Upper lobe of left lung (tissue), 6 donors: ENCODE measurements at regions not wholly inside any gene's neighbourhood (a gene's known extent, or its start where the extent isn't known, plus 50 kb on each side); places are given as distances from the start of the nearest gene placed in this dataset.
A peak's percentile ranks its signal among the peaks of the same experiment; 100 is the strongest.

Experiments used
- ATAC-seq, 2 donors: fragments of 200-7000 bp; cut with Tn5 transposase; one replicate each; pipeline ENCODE4 v1.9.1; 2022; ENCODE audit warnings: mild to moderate bottlenecking in 2 of 2, moderate library complexity in 2 of 2; ENCODE audit not compliant: low FRiP score in 2 of 2
- DNase-seq, 2 donors: peaks; one replicate each; pipeline ENCODE4 v3.0.0-alpha.2; 2019 to 2020
- H3K27ac ChIP-seq, 4 donors: fragments of 200-600 bp; sonication (generic); one replicate each; pipeline ENCODE4 v1.5.1; 2016 to 2019
- H3K27me3 ChIP-seq, 4 donors: fragments of 200-600 bp; sonication (generic); one replicate each; pipeline ENCODE4 v1.5.1; 2017 to 2019
- H3K36me3 ChIP-seq, 4 donors: fragments of 200-600 bp; sonication (generic); one replicate each; pipeline ENCODE4 v1.5.1; 2016 to 2019
- H3K4me1 ChIP-seq, 4 donors: fragments of 200-600 bp; sonication (generic); one replicate each; pipeline ENCODE4 v1.5.1; 2018 to 2019
- H3K4me3 ChIP-seq, 4 donors: fragments of 200-600 bp; sonication (generic); one replicate each; pipeline ENCODE4 v1.5.1; 2017 to 2019; ENCODE audit warnings: mild to moderate bottlenecking in 2 of 4, moderate library complexity in 1 of 4
- H3K9me3 ChIP-seq, 4 donors: fragments of 200-600 bp; sonication (generic); one replicate each; pipeline ENCODE4 v1.5.1; 2018 to 2019
- CTCF ChIP-seq, 6 experiments: fragments of 450-650 bp in 4 of 6; fragments of 200-600 bp in 2 of 6; sonication (generic) in 2 of 6; IDR thresholded peaks; one replicate each; pipeline ENCODE4 v1.5.1; 2016 to 2019; ENCODE audit warnings: antibody characterized with exemption in 6 of 6
- EP300 ChIP-seq, 4 donors: sonication (generic); formaldehyde crosslinking; IDR thresholded peaks; one replicate each; pipeline ENCODE4 v1.5.1; 2017; ENCODE audit warnings: antibody characterized with exemption in 4 of 4, control low read depth in 2 of 4
- POLR2A ChIP-seq, 4 donors: fragments of 450-650 bp; IDR thresholded peaks; one replicate each; pipeline ENCODE4 v1.5.1; 2016 to 2017; ENCODE audit warnings: antibody characterized with exemption in 4 of 4, mild to moderate bottlenecking in 2 of 4
- POLR2AphosphoS5 ChIP-seq, 2 donors: sonication (generic); formaldehyde crosslinking; IDR thresholded peaks; one replicate each; pipeline ENCODE4 v1.5.1; 2017; ENCODE audit warnings: antibody characterized with exemption in 2 of 2
- WGBS, 2 donors: methylation state at CpG; one replicate each; pipeline ENCODE4 v1.1.5; 2017 to 2018; 5-methylcytosine and 5-hydroxymethylcytosine counted together
- donor health status: DM: no; HTN: no; CAD: no; lungs with moderate emphysema.
- donor health status: DM: no; HTN: yes; CAD: no; lungs with severe emphysema.

- 92 to 95% methylated on average over 1 of the region's 1 CpG for WGBS, 2 donors
- Histone ChIP-seq H3K4me3 (no peak overlapping the region), H3K27me3 (no peaks in the 10 kb centered on the region), H3K9me3 (no peaks in the 10 kb centered on the region), H3K36me3 (no peaks in the 10 kb centered on the region), H3K4me1 (peaks cover 4 to 15% (median 13%) of the 10 kb centered on the region in 4 donors), H3K27ac (no peak overlapping the region)
- DNase-seq (no peak), ATAC-seq (no peak)
- TF ChIP-seq CTCF (IDR thresholded peaks at IDR 0.05) (no peak), POLR2A (IDR thresholded peaks at IDR 0.05) (no peak), EP300 (IDR thresholded peaks at IDR 0.05) (no peak), POLR2AphosphoS5 (IDR thresholded peaks at IDR 0.05) (no peak)
Observed at GRCh38 chr5:67997148-67997547, 218.4 kb upstream of the PIK3R1 start.

DNA sequence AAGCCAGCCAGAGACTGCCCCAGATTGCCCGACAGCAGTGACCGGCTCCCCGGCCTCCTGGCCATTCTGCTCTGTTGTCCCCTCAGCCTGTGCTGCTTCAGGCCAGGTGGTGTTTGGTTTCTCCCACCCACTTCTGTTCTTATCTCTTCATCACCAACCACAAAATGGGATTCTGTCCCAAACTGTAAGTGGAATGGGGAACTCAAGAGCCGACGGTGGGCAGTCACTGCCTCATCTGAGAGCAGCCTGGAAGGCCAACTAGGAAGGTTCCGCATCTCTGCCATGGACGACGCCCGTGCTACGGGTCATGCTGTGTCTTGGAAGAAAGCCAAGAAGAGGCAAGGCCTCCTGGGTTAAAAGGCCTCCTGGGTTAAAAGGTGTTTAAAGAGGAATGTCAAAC is 219.0 kb upstream of the PIK3R1 start:
- H3K4me1 ChIP-seq: peaks cover 4 to 15% (median 13%) of the 10 kb centered on the region in 4 donors
- 80 to 85% methylated on average over 10 of the region's 10 CpGs for WGBS, 2 donors
- H3K27me3 ChIP-seq: no peaks in the 10 kb centered on the region
- H3K27ac ChIP-seq: no peak overlapping the region
- H3K9me3 ChIP-seq: no peaks in the 10 kb centered on the region
- DNase-seq (peak in 1 of 2 donors; percentile 26), ATAC-seq (no peak)
- no peak for TF ChIP-seq POLR2A (IDR thresholded peaks at IDR 0.05)
- H3K36me3 ChIP-seq: no peaks in the 10 kb centered on the region
- no peak overlapping the region for H3K4me3 ChIP-seq

DNA sequence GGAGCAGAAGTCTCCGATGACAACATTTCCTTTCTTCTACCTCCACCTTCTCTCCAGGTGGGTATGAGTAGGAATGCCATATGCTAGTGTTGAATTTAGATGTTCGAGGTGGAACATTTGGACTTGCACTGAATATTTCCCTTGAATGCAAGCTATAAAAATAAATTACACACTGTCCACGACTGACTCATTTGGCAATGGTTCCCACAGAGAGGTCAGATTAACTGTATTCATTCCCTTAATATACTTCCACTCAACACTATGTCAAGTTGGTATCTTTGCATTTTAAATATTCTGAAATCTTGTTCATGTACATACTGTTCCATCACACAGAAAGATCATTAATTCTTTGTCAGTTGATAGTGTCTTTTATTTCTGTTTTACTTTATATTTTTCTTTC is 222.6 kb upstream of the PIK3R1 start:
- ATAC-seq: no peak
- no peak for DNase-seq
- Histone ChIP-seq H3K27me3 (no peaks in the 10 kb centered on the region), H3K4me3 (no peak overlapping the region), H3K27ac (no peak overlapping the region), H3K9me3 (no peaks in the 10 kb centered on the region), H3K4me1 (peaks cover 0 to 3% (median under 1%) of the 10 kb centered on the region in 4 donors), H3K36me3 (no peaks in the 10 kb centered on the region)
- 58 to 59% methylated on average over 3 of the region's 3 CpGs for WGBS, 2 donors
- TF ChIP-seq EP300 (IDR thresholded peaks at IDR 0.05) (no peak), POLR2A (IDR thresholded peaks at IDR 0.05) (no peak), POLR2AphosphoS5 (IDR thresholded peaks at IDR 0.05) (no peak), CTCF (IDR thresholded peaks at IDR 0.05) (no peak)

- peaks cover 0 to 4% (median 0%) of the 10 kb centered on the region in 4 donors for H3K4me1 ChIP-seq
- no peak overlapping the region for H3K27ac ChIP-seq
- no peaks in the 10 kb centered on the region for H3K9me3 ChIP-seq
- H3K27me3 ChIP-seq: no peaks in the 10 kb centered on the region
- 68 to 81% methylated on average over 2 of the region's 2 CpGs for WGBS, 2 donors
- H3K36me3 ChIP-seq: no peaks in the 10 kb centered on the region
- DNase-seq (no peak), ATAC-seq (no peak)
- TF ChIP-seq POLR2AphosphoS5 (IDR thresholded peaks at IDR 0.05) (no peak), CTCF (IDR thresholded peaks at IDR 0.05) (no peak), POLR2A (IDR thresholded peaks at IDR 0.05) (no peak), EP300 (IDR thresholded peaks at IDR 0.05) (no peak)
- H3K4me3 ChIP-seq: no peak overlapping the region
Observed at GRCh38 chr5:67989456-67989855, 226.1 kb upstream of the PIK3R1 start.

DNA sequence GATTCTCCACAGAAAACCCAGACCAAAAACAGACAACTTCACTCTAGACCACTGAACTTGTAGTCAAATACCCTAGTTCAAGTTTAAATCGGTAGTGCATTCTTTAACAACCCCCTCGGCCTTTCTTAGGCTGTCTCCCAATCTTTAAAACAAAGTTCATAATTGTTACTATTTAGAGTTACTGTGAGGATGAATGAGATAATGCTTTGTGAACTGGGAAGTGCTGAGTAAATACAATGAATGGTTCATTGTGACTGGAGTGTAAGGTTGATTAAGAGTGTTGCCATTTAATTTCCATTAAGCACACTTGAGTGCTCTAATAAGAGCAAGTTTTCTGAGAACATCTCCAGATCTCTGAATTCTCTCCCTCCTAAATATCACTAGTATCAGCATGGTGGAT is 228.8 kb upstream of the PIK3R1 start:
- no peaks in the 10 kb centered on the region for H3K27me3 ChIP-seq
- WGBS, 2 donors: 50 to 66% methylated on average over 2 of the region's 2 CpGs
- TF ChIP-seq POLR2A (IDR thresholded peaks at IDR 0.05): no peak
- TF ChIP-seq POLR2AphosphoS5 (IDR thresholded peaks at IDR 0.05): no peak
- no peak for TF ChIP-seq EP300 (IDR thresholded peaks at IDR 0.05)
- TF ChIP-seq CTCF (IDR thresholded peaks at IDR 0.05): no peak
- H3K36me3 ChIP-seq: no peaks in the 10 kb centered on the region
- H3K4me1 ChIP-seq: peaks cover 0 to 4% (median 0%) of the 10 kb centered on the region in 4 donors
- ATAC-seq (no peak), DNase-seq (no peak)
- no peak overlapping the region for H3K27ac ChIP-seq
- H3K4me3 ChIP-seq: no peak overlapping the region
- no peaks in the 10 kb centered on the region for H3K9me3 ChIP-seq
